ENCODE measurements at regions not wholly inside any gene's neighbourhood (a gene's known extent, or its start where the extent isn't known, plus 50 kb on each side); places are given as distances from the start of the nearest gene placed in this dataset.

DNA sequence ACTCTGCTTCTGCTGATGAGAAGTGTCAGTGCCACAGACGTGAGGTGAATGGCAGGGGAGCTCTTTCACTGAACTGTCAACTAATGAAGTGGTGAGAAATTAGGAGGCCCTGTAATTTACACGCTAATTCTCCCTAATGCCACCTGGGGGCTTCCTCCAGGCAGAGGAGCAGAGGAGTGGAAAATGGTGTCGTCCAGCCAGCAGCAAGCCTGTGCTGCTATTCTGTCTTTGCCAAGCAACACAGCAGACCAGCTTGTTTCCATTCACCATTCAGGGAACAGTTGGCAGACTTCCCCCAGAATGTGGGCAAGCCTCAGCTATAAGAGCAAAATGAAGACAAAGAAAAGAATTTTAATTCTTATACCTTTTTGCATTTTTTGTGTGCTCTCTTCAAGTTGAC, 245.2 kb upstream of the TET2 start:
- Histone ChIP-seq H3K79me2 (replicated peaks; ENCODE audit: insufficient read depth) (no peaks in the 10 kb centered on the region), H3K4me3 (no peak overlapping the region), H4K20me1 (replicated peaks; ENCODE audit: insufficient read depth) (peaks cover 7% of the 10 kb centered on the region; the same call in 1 of the 2 replicates), H3K27me3 (ENCODE audit: insufficient read depth) (peaks cover 35% of the 10 kb centered on the region), H3K4me1 (ENCODE audit: insufficient read depth) (no peaks in the 10 kb centered on the region), H3K4me2 (no peak overlapping the region), H3K9me2 (ENCODE audit: insufficient read depth) (no peaks in the 10 kb centered on the region), H2AFZ (no peak overlapping the region), H3F3A (replicated peaks; ENCODE audit: low read depth) (no peaks in the 10 kb centered on the region), H3K36me3 (ENCODE audit: insufficient read depth) (no peaks in the 10 kb centered on the region), H3K27ac (ENCODE audit: low read depth) (no peak overlapping the region)
- TF ChIP-seq, protein P1, sequence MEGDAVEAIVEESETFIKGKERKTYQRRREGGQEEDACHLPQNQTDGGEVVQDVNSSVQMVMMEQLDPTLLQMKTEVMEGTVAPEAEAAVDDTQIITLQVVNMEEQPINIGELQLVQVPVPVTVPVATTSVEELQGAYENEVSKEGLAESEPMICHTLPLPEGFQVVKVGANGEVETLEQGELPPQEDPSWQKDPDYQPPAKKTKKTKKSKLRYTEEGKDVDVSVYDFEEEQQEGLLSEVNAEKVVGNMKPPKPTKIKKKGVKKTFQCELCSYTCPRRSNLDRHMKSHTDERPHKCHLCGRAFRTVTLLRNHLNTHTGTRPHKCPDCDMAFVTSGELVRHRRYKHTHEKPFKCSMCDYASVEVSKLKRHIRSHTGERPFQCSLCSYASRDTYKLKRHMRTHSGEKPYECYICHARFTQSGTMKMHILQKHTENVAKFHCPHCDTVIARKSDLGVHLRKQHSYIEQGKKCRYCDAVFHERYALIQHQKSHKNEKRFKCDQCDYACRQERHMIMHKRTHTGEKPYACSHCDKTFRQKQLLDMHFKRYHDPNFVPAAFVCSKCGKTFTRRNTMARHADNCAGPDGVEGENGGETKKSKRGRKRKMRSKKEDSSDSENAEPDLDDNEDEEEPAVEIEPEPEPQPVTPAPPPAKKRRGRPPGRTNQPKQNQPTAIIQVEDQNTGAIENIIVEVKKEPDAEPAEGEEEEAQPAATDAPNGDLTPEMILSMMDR (conservative IDR thresholded peaks at IDR 0.05; ENCODE audit: low read depth in 2 of 2) = peak; percentile 21 to 38; a peak in 3 of 4 replicates
- TF ChIP-seq JUNB (IDR thresholded peaks at IDR 0.05; ENCODE audit: unreplicated experiment) = no peak
- TF ChIP-seq, protein P2, sequence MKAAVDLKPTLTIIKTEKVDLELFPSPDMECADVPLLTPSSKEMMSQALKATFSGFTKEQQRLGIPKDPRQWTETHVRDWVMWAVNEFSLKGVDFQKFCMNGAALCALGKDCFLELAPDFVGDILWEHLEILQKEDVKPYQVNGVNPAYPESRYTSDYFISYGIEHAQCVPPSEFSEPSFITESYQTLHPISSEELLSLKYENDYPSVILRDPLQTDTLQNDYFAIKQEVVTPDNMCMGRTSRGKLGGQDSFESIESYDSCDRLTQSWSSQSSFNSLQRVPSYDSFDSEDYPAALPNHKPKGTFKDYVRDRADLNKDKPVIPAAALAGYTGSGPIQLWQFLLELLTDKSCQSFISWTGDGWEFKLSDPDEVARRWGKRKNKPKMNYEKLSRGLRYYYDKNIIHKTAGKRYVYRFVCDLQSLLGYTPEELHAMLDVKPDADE (IDR thresholded peaks at IDR 0.05) = no peak
- DNase-seq (ENCODE audit: low spot score) = peak; percentile 45
- ATAC-seq = peak; percentile 74
- no peak overlapping the region for H3K27ac Mint-ChIP-seq
- H3K27me3 Mint-ChIP-seq (ENCODE audit: insufficient read depth, low read depth, poor library complexity) = peaks cover 22% of the 10 kb centered on the region
- H3K4me1 Mint-ChIP-seq = no peaks in the 10 kb centered on the region; the same call in 2 of the 3 replicates
- no peak overlapping the region for H3K4me3 Mint-ChIP-seq
- H3K36me3 Mint-ChIP-seq (ENCODE audit: low read depth) = peaks cover 6% of the 10 kb centered on the region; the same call in 2 of the 3 replicates
- H3K9me3 Mint-ChIP-seq = peaks cover 10% of the 10 kb centered on the region

DNA sequence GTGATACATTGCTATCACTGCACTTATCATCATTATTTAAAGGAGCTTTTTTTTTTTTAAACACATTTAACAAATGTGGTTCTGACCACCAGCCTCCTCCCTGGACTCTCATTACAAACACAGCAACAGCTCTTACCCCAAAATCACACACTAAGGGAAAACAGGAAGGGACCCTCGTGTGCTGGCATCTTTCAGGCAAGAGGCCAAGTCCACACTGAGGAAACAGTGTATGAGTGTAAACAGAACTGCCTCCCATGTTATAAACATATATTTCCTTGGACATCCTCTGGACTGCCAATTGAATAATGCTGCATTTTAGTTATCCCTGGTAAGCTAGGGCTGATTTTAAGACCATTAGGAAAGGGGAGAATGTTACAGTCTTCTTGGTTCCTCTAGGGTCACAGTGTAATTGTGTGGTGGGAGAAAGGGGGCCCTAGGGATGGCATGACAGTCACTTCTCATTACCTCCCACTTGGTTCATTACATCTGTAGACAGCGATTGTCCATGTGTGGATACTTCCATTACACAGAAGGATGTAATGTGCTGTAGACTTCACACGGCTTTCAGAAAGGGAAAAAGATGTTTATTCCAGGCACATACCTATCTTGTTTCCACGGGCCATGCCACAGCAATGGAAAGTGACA, 244.6 kb upstream of the TET2 start:
- peaks cover 6% of the 10 kb centered on the region; the same call in 2 of the 3 replicates for H3K36me3 Mint-ChIP-seq (ENCODE audit: low read depth)
- no peaks in the 10 kb centered on the region; the same call in 2 of the 3 replicates for H3K4me1 Mint-ChIP-seq
- no peak overlapping the region for H3K27ac Mint-ChIP-seq
- no peak overlapping the region for H3K4me3 Mint-ChIP-seq
- ATAC-seq (no peak), DNase-seq (ENCODE audit: low spot score) (no peak)
- H3K4me2 ChIP-seq = no peak overlapping the region
- no peak for TF ChIP-seq ZNF114 (CRISPR knock-in tag; IDR thresholded peaks at IDR 0.05)
- no peak for TF ChIP-seq POLR2AphosphoS5 (IDR thresholded peaks at IDR 0.05; ENCODE audit: low read depth)
- no peak for TF ChIP-seq EZH2 (IDR thresholded peaks at IDR 0.05; ENCODE audit: low read depth, unreplicated experiment)
- TF ChIP-seq NANOG (IDR thresholded peaks at IDR 0.05; ENCODE audit: borderline replicate concordance) = no peak
- TF ChIP-seq CREB1 (CRISPR knock-in tag; IDR thresholded peaks at IDR 0.05; ENCODE audit: low read depth) = no peak
- no peak for TF ChIP-seq JUNB (IDR thresholded peaks at IDR 0.05; ENCODE audit: unreplicated experiment)
- no peaks in the 10 kb centered on the region for H3K4me1 ChIP-seq (ENCODE audit: insufficient read depth)
- H3K27me3 Mint-ChIP-seq (ENCODE audit: insufficient read depth, low read depth, poor library complexity) = peaks cover 28% of the 10 kb centered on the region
- H3K27me3 ChIP-seq (ENCODE audit: insufficient read depth) = peaks cover 42% of the 10 kb centered on the region
- H3K9me2 ChIP-seq (ENCODE audit: insufficient read depth) = no peaks in the 10 kb centered on the region
- no peak overlapping the region for H3K4me3 ChIP-seq
- H3K9me3 Mint-ChIP-seq = peaks cover 10% of the 10 kb centered on the region
- H3K79me2 ChIP-seq (replicated peaks; ENCODE audit: insufficient read depth) = no peaks in the 10 kb centered on the region
- H3F3A ChIP-seq (replicated peaks; ENCODE audit: low read depth) = no peaks in the 10 kb centered on the region
- H3K36me3 ChIP-seq (ENCODE audit: insufficient read depth) = no peaks in the 10 kb centered on the region
- H4K20me1 ChIP-seq (replicated peaks; ENCODE audit: insufficient read depth) = peaks cover 7% of the 10 kb centered on the region
- H2AFZ ChIP-seq = no peak overlapping the region
- H3K27ac ChIP-seq (ENCODE audit: low read depth) = no peak overlapping the region
